RWPE1 (cell line): ENCODE measurements at regions not wholly inside any gene's neighbourhood (a gene's known extent, or its start where the extent isn't known, plus 50 kb on each side); places are given as distances from the start of the nearest gene placed in this dataset.

Experiments
- CTCF ChIA-PET: fragments of 350-600 bp; sonication (Branson Sonifier 250); formaldehyde crosslinking; extraction: SDS; loops from one replicate; lab custom pipeline; 2021; lab: Yijun Ruan, JAX
- POLR2A ChIA-PET: fragments of 400-600 bp; formaldehyde crosslinking; extraction: SDS; loops from one replicate; lab custom pipeline; 2020; ENCODE audit warnings: antibody characterized with exemption; ENCODE audit not compliant: low non-redundant PET; lab: Yijun Ruan, JAX
- DNase-seq: peaks from one replicate; pipeline ENCODE4 v3.0.0; 2012; ENCODE audit warnings: low spot score
- H3K27ac ChIP-seq: fragments of 450-650 bp; 2 replicates; pipeline ENCODE4 v1.5.1; 2017
- TF ChIP-seq, protein P1 (sequence below): fragments of 450-650 bp; conservative IDR thresholded peaks from 2 replicates; pipeline ENCODE4 v1.5.1; 2017; ENCODE audit warnings: low read depth, mild to moderate bottlenecking

GRCh38 chr12:124726596-124727263 is 136.9 kb downstream of the SCARB1 start:
- peak overlapping the region; percentile 86 for H3K27ac ChIP-seq
- TF ChIP-seq, protein P1, sequence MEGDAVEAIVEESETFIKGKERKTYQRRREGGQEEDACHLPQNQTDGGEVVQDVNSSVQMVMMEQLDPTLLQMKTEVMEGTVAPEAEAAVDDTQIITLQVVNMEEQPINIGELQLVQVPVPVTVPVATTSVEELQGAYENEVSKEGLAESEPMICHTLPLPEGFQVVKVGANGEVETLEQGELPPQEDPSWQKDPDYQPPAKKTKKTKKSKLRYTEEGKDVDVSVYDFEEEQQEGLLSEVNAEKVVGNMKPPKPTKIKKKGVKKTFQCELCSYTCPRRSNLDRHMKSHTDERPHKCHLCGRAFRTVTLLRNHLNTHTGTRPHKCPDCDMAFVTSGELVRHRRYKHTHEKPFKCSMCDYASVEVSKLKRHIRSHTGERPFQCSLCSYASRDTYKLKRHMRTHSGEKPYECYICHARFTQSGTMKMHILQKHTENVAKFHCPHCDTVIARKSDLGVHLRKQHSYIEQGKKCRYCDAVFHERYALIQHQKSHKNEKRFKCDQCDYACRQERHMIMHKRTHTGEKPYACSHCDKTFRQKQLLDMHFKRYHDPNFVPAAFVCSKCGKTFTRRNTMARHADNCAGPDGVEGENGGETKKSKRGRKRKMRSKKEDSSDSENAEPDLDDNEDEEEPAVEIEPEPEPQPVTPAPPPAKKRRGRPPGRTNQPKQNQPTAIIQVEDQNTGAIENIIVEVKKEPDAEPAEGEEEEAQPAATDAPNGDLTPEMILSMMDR, result no peak
- POLR2A ChIA-PET, result no interaction called here
- DNase-seq, result no peak
- CTCF ChIA-PET, result interaction anchor here (0.7 kb wide), 1 partner anchor 18 kb away, joined by 3 read pairs; no protein-coding TSS in a partner anchor

DNA sequence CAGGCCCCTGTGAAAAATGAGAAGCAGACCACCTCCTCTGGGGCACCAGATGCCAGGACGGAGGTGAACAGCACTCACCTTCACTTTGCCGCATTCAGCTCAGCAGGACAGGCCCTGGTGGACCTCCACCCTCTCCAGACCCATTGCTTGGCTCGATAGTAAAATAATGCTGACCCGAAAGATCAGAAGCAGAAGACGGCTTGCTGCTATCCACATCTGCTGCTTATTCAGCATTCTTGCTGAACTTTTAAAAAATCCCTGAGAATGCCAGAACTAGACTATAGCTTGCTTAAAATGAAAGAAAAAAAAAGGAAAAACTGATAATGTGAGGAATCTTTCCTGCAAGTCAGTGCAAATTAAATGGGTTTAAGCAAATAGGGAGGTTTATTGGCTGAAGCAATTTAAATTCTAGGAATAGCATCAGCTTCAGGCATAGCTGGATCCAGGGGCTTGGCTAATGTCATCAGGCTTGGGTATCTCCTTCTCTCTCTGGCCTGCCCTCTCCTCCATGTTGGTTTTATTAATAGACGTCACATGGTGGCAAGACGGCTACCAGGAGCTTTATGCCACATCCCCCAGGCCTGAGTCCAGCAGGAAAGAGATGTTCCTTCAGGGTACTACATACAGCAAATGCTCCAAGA is 137.9 kb downstream of the SCARB1 start:
- peak overlapping the region; percentile 86; the same call in 1 of the 2 replicates for H3K27ac ChIP-seq
- CTCF ChIA-PET, result interaction anchor here (0.7 kb wide), 3 partner anchors 17 to 46 kb away, joined by 3 to 5 read pairs (median 3); no protein-coding TSS in a partner anchor
- POLR2A ChIA-PET, result no interaction called here
- DNase-seq, result no peak
- TF ChIP-seq, protein P1, result no peak

DNA sequence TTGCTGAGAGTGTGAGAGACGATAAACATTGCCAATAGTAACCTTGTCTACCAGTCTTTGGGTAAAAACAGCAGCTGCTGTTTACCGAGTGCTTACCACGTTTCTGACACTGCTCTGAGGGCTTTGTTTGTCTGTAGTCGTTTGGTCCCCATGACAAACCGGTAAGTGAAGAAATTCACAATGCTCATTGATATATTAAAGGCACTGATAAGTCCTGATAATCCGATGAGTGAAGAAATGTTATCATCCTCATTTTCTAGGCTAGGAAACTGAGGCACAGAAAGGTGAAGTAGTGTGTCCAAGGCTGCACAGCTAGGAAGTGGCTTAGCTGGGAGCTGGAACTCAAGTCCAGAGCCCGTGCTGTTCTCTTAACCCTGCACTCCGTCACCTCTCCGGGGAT is 138.6 kb downstream of the SCARB1 start:
- TF ChIP-seq, protein P1, result no peak
- no peak for DNase-seq
- POLR2A ChIA-PET, result no interaction called here
- no peak overlapping the region for H3K27ac ChIP-seq
- CTCF ChIA-PET, result interaction anchor here (0.7 kb wide), 1 partner anchor 23 kb away, joined by 5 read pairs; no protein-coding TSS in a partner anchor

- peak overlapping the region; percentile 48 for H3K27ac ChIP-seq
- peak; percentile 51 for DNase-seq
- TF ChIP-seq, protein P1, result no peak
- ChIA-PET CTCF (no interaction called here), POLR2A (no interaction called here)
Observed at GRCh38 chr12:124722878-124723277, 140.8 kb downstream of the SCARB1 start.

GRCh38 chr12:124721501-124722162 is 142.0 kb downstream of the SCARB1 start:
- H3K27ac ChIP-seq, result peak overlapping the region; percentile 91
- DNase-seq, result no peak
- POLR2A ChIA-PET, result no interaction called here
- CTCF ChIA-PET, result interaction anchor here (0.5 to 1.4 kb wide), 2 partner anchors 21 to 24 kb away, joined by 3 read pairs; no protein-coding TSS in a partner anchor
- TF ChIP-seq, protein P1, result no peak
